ENCODE measurements at regions not wholly inside any gene's neighbourhood (a gene's known extent, or its start where the extent isn't known, plus 50 kb on each side); places are given as distances from the start of the nearest gene placed in this dataset.
A peak's percentile ranks its signal among the peaks of the same experiment; 100 is the strongest.

GRCh38 chr1:10909697-10910680, 102.5 kb upstream of the TARDBP start:
- TF ChIP-seq CTCF (conservative IDR thresholded peaks at IDR 0.05) (peak; percentile 86), ZFX (IDR thresholded peaks at IDR 0.05) (no peak)
- H3K27ac ChIP-seq, result no peak overlapping the region

- TF ChIP-seq CTCF (conservative IDR thresholded peaks at IDR 0.05) (no peak), ZFX (IDR thresholded peaks at IDR 0.05) (no peak)
- no peak overlapping the region for H3K27ac ChIP-seq
These were observed 101.6 kb upstream of the TARDBP start for GRCh38 chr1:10910681-10911489.

GRCh38 chr1:10911490-10912166, 100.8 kb upstream of the TARDBP start:
- TF ChIP-seq ZFX (IDR thresholded peaks at IDR 0.05), result no peak
- TF ChIP-seq CTCF (conservative IDR thresholded peaks at IDR 0.05), result no peak

GRCh38 chr1:10912441-10912840, 100.0 kb upstream of the TARDBP start:
- TF ChIP-seq ZFX (IDR thresholded peaks at IDR 0.05), result no peak
- TF ChIP-seq CTCF (conservative IDR thresholded peaks at IDR 0.05), result no peak
- no peak overlapping the region for H3K27ac ChIP-seq

More at GRCh38 chr1:10911490-10912166, 100.8 kb upstream of the TARDBP start:
- H3K27ac ChIP-seq, result no peak overlapping the region

GRCh38 chr1:10914056-10914455, 98.4 kb upstream of the TARDBP start:
- TF ChIP-seq ZFX (IDR thresholded peaks at IDR 0.05), result no peak
- TF ChIP-seq CTCF (conservative IDR thresholded peaks at IDR 0.05), result no peak
- H3K27ac ChIP-seq, result no peak overlapping the region

GRCh38 chr1:10915594-10915993, 96.9 kb upstream of the TARDBP start:
- H3K27ac ChIP-seq, result no peak overlapping the region
- TF ChIP-seq CTCF (conservative IDR thresholded peaks at IDR 0.05), result no peak
- no peak for TF ChIP-seq ZFX (IDR thresholded peaks at IDR 0.05)

Measured in C4-2B (cell line).